ENCODE measurements at regions not wholly inside any gene's neighbourhood (a gene's known extent, or its start where the extent isn't known, plus 50 kb on each side); places are given as distances from the start of the nearest gene placed in this dataset.
A peak's percentile ranks its signal among the peaks of the same experiment; 100 is the strongest.

- DNase-seq (ENCODE audit: low read depth in 2 of 3, low spot score in 2 of 3): no peak
These were observed 442.5 kb downstream of the GLRX3 start for GRCh38 chr10:130578532-130579289.

GRCh38 chr10:130579913-130580312 is 443.7 kb downstream of the GLRX3 start:
- DNase-seq (ENCODE audit: low read depth in 2 of 3, low spot score in 2 of 3): no peak

- DNase-seq (ENCODE audit: low read depth in 2 of 3, low spot score in 2 of 3): no peak
These were observed 444.8 kb downstream of the GLRX3 start for GRCh38 chr10:130580975-130581374.

- DNase-seq (ENCODE audit: low read depth in 2 of 3, low spot score in 2 of 3): no peak
These were observed 451.5 kb downstream of the GLRX3 start for GRCh38 chr10:130587718-130588117.

- no peak for DNase-seq (ENCODE audit: low read depth in 2 of 3, low spot score in 2 of 3)
These were observed 469.8 kb downstream of the GLRX3 start for GRCh38 chr10:130606001-130606405.

- no peak for DNase-seq (ENCODE audit: low read depth in 2 of 3, low spot score in 2 of 3)
These were observed 471.2 kb downstream of the GLRX3 start for GRCh38 chr10:130607366-130607765.

- no peak for DNase-seq (ENCODE audit: low read depth in 2 of 3, low spot score in 2 of 3)
These were observed 475.0 kb downstream of the GLRX3 start for GRCh38 chr10:130611239-130611638.

GRCh38 chr10:130615457-130615856 is 479.3 kb downstream of the GLRX3 start:
- no peak for DNase-seq (ENCODE audit: low read depth in 2 of 3, low spot score in 2 of 3)

- DNase-seq (ENCODE audit: low read depth in 2 of 3, low spot score in 2 of 3): no peak
These were observed 481.8 kb downstream of the GLRX3 start for GRCh38 chr10:130617985-130618384.

- DNase-seq (ENCODE audit: low read depth in 2 of 3, low spot score in 2 of 3): no peak
These were observed 482.5 kb downstream of the GLRX3 start for GRCh38 chr10:130618647-130619046.

GRCh38 chr10:130621231-130621775 is 485.1 kb downstream of the GLRX3 start:
- no peak for DNase-seq (ENCODE audit: low read depth in 2 of 3, low spot score in 2 of 3)

- no peak for DNase-seq (ENCODE audit: low read depth in 2 of 3, low spot score in 2 of 3)
These were observed 487.6 kb downstream of the GLRX3 start for GRCh38 chr10:130623680-130624267.

- no peak for DNase-seq (ENCODE audit: low read depth in 2 of 3, low spot score in 2 of 3)
These were observed 491.3 kb downstream of the GLRX3 start for GRCh38 chr10:130627346-130628045.

GRCh38 chr10:130630135-130630534 is 493.9 kb downstream of the GLRX3 start:
- no peak for DNase-seq (ENCODE audit: low read depth in 2 of 3, low spot score in 2 of 3)

- peak in 2 of 3 donors; percentile 53 to 61 for DNase-seq (ENCODE audit: low read depth in 2 of 3, low spot score in 2 of 3)
These were observed 495.2 kb downstream of the GLRX3 start for GRCh38 chr10:130631142-130632096.

GRCh38 chr10:130634816-130635215 is 498.6 kb downstream of the GLRX3 start:
- DNase-seq (ENCODE audit: low read depth in 2 of 3, low spot score in 2 of 3): peak in 2 of 3 donors; percentile 22 to 55

GRCh38 chr10:130635528-130635927 is 499.3 kb downstream of the GLRX3 start:
- DNase-seq (ENCODE audit: low read depth in 2 of 3, low spot score in 2 of 3): no peak

- DNase-seq (ENCODE audit: low read depth in 2 of 3, low spot score in 2 of 3): peak in 2 of 3 donors; percentile 15 to 48
These were observed 500.2 kb downstream of the GLRX3 start for GRCh38 chr10:130636313-130636930.

GRCh38 chr10:130637089-130637676 is 501.0 kb downstream of the GLRX3 start:
- no peak for DNase-seq (ENCODE audit: low read depth in 2 of 3, low spot score in 2 of 3)

GRCh38 chr10:130638991-130639390 is 502.8 kb downstream of the GLRX3 start:
- DNase-seq (ENCODE audit: low read depth in 2 of 3, low spot score in 2 of 3): no peak

All from hematopoietic multipotent progenitor cell (in vitro differentiated cells).